HepG2 (cell line): ENCODE measurements at regions not wholly inside any gene's neighbourhood (a gene's known extent, or its start where the extent isn't known, plus 50 kb on each side); places are given as distances from the start of the nearest gene placed in this dataset.
A peak's percentile ranks its signal among the peaks of the same experiment; 100 is the strongest.

Experiments
- FOXP1 ChIP-seq, 2 experiments: fragments of 450-650 bp in 1 of 2; IDR thresholded peaks; 2 replicates each; pipeline ENCODE4 v1.6.1; 2017 to 2018; ENCODE audit warnings: antibody characterized with exemption in 1 of 2
- GABPA ChIP-seq, 2 experiments: IDR thresholded peaks; 2 replicates each; pipeline ENCODE4 v1.6.1; 2011 to 2016; ENCODE audit warnings: low read depth in 2 of 2, low read length in 1 of 2, missing biosample characterization in 1 of 2, missing genetic modification characterization in 1 of 2
- HDAC2 ChIP-seq: sonication (generic); formaldehyde crosslinking; IDR thresholded peaks from 2 replicates; pipeline ENCODE4 v1.4.0; 2020; ENCODE audit warnings: missing genetic modification reagents
- PHF20 ChIP-seq: sonication (generic); formaldehyde crosslinking; IDR thresholded peaks from 2 replicates; pipeline ENCODE4 v1.5.0; 2020; ENCODE audit warnings: mild to moderate bottlenecking, missing genetic modification reagents
- POLR2A ChIP-seq, 2 experiments: IDR thresholded peaks; 2 replicates each; pipeline ENCODE4 v1.6.1; 2011; ENCODE audit warnings: low read depth in 2 of 2, low read length in 2 of 2, mild to moderate bottlenecking in 1 of 2, moderate library complexity in 1 of 2; ENCODE audit not compliant: insufficient read depth in 1 of 2
- RNF2 ChIP-seq: fragments of 450-650 bp; conservative IDR thresholded peaks from 2 replicates; pipeline ENCODE4 v1.6.1; 2016; ENCODE audit warnings: low read depth
- SIN3A ChIP-seq: IDR thresholded peaks from 2 replicates; pipeline ENCODE4 v1.6.1; 2011; ENCODE audit warnings: low read depth, mild to moderate bottlenecking, control low read depth, low read length, borderline replicate concordance
- SMARCC2 ChIP-seq: fragments of 450-650 bp; IDR thresholded peaks from 2 replicates; pipeline ENCODE4 v1.6.1; 2017; ENCODE audit warnings: antibody characterized with exemption, mild to moderate bottlenecking
- YEATS2 ChIP-seq: sonication (generic); formaldehyde crosslinking; IDR thresholded peaks from 2 replicates; pipeline ENCODE4 v1.4.0; 2020; ENCODE audit warnings: missing genetic modification reagents, borderline replicate concordance
- ZNF570 ChIP-seq: sonication (generic); formaldehyde crosslinking; IDR thresholded peaks from 2 replicates; pipeline ENCODE4 v1.4.0; 2020; ENCODE audit warnings: mild to moderate bottlenecking, missing genetic modification reagents, borderline replicate concordance
- TF ChIP-seq, protein P1 (sequence below): sonication (generic); formaldehyde crosslinking; IDR thresholded peaks from 2 replicates; pipeline ENCODE4 v1.8.1; 2023; ENCODE audit warnings: mild to moderate bottlenecking, missing genetic modification reagents
- TF ChIP-seq, protein P2 (sequence below): sonication (generic); formaldehyde crosslinking; IDR thresholded peaks from 2 replicates; pipeline ENCODE4 v1.5.0; 2020; ENCODE audit warnings: missing genetic modification reagents
- TF ChIP-seq, protein P3 (sequence below): sonication (generic); formaldehyde crosslinking; IDR thresholded peaks from 2 replicates; pipeline ENCODE4 v1.5.0; 2020; ENCODE audit warnings: mild to moderate bottlenecking, missing genetic modification reagents, moderate library complexity

DNA sequence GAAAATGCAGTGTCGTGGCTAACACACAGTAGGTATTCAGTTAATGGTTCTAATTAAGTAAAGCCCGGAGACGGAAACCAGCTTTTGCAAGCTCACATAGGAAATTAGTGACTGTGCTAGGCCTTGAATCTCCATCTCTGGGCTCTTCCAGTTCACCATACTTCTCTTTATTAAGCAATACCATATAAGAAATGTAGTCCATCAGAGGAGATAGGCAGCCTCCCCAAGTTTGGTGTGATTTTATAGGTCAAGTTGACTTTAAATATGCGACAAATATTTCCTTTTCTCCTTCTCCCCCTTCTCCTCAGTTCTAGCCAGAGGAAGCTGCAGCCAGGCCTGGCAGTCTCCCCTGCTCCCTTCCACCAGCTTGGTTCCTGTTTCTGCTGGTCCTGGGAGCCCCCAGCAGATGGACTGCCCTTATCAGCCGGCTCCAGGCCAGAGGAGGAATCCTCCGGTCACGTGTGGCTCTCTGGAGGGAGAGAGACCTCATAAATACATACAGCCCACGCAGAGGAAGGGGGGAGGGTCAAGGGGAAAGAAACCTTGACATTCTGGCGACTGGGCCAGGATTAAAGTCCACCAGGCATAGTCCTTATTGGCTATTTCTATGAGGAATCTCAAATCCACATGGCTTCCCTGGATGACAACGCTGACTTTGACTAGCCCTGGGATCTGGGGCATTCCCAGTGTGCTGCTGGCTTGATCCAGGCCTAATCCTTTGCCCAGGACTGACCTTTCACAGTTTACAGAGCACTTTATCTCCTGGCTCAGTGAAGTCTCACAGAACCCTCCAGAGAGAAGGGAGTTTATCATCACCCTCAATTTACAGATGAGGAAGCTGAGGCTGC is 115.1 kb upstream of the JUN start:
- TF ChIP-seq ZNF570 (no peak), PHF20 (CRISPR knock-in tag) (0 out of 2 replicates have a peak, but pooled peaks have one; percentile 28), FOXP1 (IDR thresholded peaks at IDR 0.05) (no peak), FOXP1 (CRISPR knock-in tag; IDR thresholded peaks at IDR 0.05) (peak; percentile 84), GABPA (IDR thresholded peaks at IDR 0.05; ENCODE audit: low read depth, low read length) (no peak), GABPA (CRISPR knock-in tag; IDR thresholded peaks at IDR 0.05; ENCODE audit: low read depth) (peak; percentile 49; the same call in 1 of the 2 replicates), POLR2A (IDR thresholded peaks at IDR 0.05; ENCODE audit: insufficient read depth in 1 of 2, low read depth in 2 of 2, low read length in 2 of 2) (peak in 1 of 2 experiments; percentile 37; a peak in 1 of 4 replicates), YEATS2 (peak; percentile 55; the same call in 1 of the 2 replicates), RNF2 (no peak), HDAC2 (CRISPR knock-in tag) (peak; percentile 95), SMARCC2 (no peak), SIN3A (no peak)
- TF ChIP-seq, protein P1, sequence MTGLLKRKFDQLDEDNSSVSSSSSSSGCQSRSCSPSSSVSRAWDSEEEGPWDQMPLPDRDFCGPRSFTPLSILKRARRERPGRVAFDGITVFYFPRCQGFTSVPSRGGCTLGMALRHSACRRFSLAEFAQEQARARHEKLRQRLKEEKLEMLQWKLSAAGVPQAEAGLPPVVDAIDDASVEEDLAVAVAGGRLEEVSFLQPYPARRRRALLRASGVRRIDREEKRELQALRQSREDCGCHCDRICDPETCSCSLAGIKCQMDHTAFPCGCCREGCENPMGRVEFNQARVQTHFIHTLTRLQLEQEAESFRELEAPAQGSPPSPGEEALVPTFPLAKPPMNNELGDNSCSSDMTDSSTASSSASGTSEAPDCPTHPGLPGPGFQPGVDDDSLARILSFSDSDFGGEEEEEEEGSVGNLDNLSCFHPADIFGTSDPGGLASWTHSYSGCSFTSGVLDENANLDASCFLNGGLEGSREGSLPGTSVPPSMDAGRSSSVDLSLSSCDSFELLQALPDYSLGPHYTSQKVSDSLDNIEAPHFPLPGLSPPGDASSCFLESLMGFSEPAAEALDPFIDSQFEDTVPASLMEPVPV (CRISPR knock-in tag), result no peak
- TF ChIP-seq, protein P2, sequence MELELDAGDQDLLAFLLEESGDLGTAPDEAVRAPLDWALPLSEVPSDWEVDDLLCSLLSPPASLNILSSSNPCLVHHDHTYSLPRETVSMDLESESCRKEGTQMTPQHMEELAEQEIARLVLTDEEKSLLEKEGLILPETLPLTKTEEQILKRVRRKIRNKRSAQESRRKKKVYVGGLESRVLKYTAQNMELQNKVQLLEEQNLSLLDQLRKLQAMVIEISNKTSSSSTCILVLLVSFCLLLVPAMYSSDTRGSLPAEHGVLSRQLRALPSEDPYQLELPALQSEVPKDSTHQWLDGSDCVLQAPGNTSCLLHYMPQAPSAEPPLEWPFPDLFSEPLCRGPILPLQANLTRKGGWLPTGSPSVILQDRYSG (CRISPR knock-in tag), result no peak
- TF ChIP-seq, protein P3, sequence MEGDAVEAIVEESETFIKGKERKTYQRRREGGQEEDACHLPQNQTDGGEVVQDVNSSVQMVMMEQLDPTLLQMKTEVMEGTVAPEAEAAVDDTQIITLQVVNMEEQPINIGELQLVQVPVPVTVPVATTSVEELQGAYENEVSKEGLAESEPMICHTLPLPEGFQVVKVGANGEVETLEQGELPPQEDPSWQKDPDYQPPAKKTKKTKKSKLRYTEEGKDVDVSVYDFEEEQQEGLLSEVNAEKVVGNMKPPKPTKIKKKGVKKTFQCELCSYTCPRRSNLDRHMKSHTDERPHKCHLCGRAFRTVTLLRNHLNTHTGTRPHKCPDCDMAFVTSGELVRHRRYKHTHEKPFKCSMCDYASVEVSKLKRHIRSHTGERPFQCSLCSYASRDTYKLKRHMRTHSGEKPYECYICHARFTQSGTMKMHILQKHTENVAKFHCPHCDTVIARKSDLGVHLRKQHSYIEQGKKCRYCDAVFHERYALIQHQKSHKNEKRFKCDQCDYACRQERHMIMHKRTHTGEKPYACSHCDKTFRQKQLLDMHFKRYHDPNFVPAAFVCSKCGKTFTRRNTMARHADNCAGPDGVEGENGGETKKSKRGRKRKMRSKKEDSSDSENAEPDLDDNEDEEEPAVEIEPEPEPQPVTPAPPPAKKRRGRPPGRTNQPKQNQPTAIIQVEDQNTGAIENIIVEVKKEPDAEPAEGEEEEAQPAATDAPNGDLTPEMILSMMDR, result peak; percentile 57
